NCI-H2029 (cell line): ENCODE measurements at regions not wholly inside any gene's neighbourhood (a gene's known extent, or its start where the extent isn't known, plus 50 kb on each side); places are given as distances from the start of the nearest gene placed in this dataset.
A peak's percentile ranks its signal among the peaks of the same experiment; 100 is the strongest.

Experiments
- DNase-seq: peaks from one replicate; lab custom pipeline; 2025; lab: John Stamatoyannopoulos, UW

GRCh38 chr11:8340296-8340695 is 76.6 kb upstream of the LMO1 start:
- no peak for DNase-seq

DNA sequence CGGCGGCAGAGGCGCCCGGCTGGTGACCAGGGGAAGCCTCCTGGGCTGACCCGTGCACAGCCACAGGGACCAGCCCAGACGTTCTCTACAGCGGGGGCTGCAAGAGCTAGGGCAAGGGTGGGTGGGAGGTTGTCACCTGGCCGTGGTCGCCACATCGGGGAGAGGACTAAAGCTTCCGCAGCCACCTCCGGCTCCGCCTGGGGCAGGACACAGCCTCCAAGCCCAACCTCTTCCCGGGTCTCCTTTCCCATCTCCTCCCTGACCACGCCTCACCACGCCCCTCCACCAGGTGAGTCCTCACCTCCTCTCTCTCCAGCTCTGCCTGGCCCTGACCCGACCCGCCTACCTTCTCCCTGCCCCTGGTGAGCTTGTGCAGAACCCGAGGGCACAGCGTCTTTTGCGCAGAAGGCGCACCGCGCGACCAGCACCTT is 75.9 kb upstream of the LMO1 start:
- DNase-seq: no peak

DNA sequence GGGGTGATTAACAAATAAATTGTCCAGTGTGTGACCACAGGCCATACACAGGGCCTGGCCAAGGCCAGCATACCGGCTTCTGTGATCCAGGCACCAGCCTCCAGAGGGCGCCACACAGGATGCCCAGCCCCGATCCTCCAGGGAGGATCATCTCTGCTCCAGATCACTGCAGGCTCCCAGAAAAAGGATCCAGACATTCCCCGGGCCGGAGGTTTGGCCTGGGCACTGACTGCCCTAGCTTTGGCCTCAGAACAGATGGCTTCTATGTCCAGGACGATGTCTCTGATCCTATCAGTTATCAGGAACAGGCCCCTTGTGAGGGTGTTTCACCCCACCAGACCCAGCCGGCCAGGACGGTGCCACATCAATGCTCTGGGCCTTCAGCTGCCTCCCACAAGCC is 74.5 kb upstream of the LMO1 start:
- peak; percentile 11 for DNase-seq

DNA sequence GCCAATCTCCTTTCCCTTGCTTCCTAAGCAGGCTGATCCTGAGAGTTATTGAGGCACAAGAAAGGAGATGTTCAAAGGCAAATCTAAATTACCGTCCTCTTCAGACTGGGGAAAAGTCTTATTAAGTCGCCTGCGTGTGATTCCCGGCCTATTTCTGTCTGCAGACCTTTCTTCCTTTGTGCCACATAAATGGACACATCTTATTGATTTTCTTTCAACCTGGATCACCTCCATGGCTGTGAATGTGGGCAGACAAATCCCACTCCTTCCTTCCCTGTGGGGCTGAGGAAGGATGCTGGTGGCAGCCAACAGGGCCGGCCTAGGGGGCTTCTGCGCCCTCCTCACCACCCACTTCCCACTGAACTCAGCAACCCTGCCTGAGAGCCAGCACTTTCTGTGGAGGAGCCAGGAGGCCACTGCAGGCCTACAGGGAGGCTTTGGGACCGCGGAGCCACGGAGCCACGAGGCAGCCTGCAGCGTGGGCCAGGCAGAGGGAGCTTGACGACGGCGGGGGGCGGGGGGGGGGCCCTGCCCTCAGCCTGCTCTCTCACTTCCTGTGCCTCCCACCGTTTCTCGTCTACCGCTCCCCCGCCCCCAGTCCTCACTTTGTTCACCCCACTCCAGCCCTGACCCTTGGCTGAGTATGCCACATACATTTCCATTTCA is 73.6 kb upstream of the LMO1 start:
- no peak for DNase-seq

- no peak for DNase-seq
These were observed 72.9 kb upstream of the LMO1 start for GRCh38 chr11:8336356-8337129.

DNA sequence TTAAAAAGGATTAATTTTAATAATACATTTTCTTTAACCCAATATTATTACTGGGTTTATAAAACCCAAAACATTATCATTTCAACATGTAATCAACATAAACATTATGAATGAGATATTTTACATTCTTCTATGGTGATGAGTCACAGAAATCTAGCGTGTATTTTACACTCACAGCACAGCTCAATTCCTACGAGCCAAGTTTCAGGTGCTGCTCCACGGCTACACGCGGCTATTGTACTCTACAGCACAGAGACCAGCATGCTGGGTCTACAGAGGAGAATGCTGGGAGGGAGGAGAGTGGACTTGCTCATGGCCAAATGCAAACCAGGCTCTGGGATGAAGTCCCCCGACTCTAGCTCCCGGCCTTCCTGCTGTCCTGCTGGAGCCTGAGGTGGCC is 72.0 kb upstream of the LMO1 start:
- no peak for DNase-seq

GRCh38 chr11:8335186-8335585 is 71.5 kb upstream of the LMO1 start:
- no peak for DNase-seq

- DNase-seq: peak; percentile 11
These were observed 70.2 kb upstream of the LMO1 start for GRCh38 chr11:8333811-8334401.

- no peak for DNase-seq
These were observed 69.7 kb upstream of the LMO1 start for GRCh38 chr11:8333376-8333775.

DNA sequence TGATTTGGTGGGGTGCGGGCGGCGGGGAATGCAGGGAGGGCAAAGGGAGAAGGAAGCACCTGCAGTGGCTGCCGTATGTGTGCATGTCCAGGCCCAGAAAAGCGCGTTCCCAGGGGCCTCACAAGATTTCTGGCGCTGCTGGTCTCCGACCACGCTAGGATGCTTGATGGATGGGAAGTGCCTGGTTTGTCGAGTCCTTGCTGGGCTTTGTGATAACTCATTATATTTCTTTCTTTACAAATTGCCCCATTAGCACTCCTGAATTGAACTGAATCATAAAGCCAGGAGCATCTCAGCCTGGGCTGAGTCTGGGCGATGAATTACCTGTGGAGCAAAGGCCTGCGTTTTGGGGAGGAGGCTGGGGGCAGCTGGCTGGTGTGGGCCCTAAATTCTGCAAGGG is 69.2 kb upstream of the LMO1 start:
- DNase-seq: no peak

- no peak for DNase-seq
These were observed 68.5 kb upstream of the LMO1 start for GRCh38 chr11:8332196-8332595.

- no peak for DNase-seq
These were observed 68.1 kb upstream of the LMO1 start for GRCh38 chr11:8331767-8332166.

DNA sequence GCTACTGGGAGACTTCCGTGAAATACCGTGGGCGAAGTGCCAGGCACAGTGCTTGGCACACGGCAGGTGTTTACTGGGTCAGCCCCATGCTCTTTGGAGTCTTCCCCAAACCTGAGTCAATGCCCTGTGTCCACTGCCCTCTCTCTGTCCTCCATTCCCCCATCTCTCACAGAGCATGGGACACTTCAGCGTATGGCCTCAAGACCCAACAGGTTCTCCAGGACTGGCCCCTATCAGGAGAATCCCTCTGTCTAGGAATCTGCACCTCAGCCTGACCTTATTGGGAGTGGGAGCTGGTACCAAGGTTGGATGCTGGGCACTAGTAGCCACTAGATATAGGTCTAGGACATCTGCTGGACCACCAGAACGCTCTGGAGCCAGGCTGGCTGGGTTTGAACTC is 67.2 kb upstream of the LMO1 start:
- DNase-seq: no peak

DNA sequence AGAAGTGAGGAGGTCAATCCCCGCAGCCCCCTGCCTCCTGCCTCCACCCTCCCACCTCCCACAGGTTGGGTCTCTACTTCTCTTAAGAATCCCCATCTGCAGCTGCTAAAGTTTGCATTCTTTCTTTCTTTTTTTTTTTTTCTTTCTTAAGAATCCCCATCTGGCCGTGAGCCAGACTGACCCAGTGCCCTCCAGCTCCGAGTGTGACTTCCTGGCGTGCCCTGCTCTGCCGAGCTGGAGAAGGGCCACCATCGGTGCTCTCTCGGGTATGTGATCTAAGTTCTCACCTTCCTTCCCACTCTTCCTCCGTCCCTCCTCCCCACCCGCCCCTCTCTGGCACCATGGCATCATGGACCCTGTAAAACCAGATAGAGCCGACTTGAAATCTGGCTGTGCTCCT is 66.7 kb upstream of the LMO1 start:
- no peak for DNase-seq

DNA sequence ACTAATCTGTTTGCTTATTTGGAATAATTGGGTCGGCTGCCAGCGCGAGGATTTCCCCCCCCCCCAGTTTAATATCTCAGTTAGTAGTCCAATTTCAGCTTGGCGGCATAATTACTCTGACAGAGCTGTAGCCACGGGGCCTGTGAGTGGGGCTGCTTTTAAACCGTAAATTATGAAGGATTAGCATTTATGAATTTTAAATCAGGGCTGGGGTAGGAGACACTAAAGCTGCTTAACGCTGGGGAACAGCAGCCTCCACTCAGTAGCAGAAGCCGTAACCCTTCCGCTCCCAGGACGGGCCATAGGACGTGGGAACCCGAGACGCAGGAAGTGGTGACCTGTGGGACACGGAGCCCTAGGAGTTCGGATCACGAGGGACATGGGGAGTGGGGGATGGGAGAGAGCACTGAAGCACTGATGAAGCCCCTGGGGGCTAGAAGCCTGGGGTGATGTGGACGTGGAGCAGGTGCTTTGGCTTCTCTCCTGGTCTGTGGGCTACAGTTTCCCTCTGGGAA is 66.2 kb upstream of the LMO1 start:
- DNase-seq: no peak

- no peak for DNase-seq
These were observed 65.7 kb upstream of the LMO1 start for GRCh38 chr11:8329336-8329735.

- peak; percentile 86 for DNase-seq
These were observed 65.2 kb upstream of the LMO1 start for GRCh38 chr11:8328848-8329330.

DNA sequence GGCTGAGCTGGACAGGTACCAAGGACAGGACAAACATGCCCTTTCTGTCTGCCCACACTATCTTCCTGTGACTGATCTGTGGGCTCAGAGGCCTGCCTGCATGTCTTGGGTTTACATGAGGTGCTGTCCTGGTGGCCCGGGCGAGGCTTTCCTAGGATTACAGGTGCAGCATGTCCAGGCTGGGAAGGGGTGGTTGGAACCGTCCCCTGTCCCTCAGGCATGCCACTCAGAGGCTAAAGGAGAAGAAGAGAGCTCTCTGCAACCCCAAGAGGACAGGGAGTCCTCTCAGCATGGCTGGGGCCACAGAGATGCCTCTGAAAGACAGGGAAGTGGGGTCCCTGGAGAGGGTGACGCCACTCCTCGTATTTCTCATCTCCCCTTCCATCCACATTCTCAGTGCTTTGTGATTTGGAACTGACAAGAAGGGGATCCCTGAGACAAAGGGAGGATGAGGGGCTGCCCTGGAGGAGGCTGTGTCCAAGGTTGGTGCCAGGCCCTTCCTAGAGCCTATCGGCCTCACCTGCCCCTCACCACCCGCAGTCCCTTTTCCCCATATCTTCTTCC is 64.6 kb upstream of the LMO1 start:
- no peak for DNase-seq

DNA sequence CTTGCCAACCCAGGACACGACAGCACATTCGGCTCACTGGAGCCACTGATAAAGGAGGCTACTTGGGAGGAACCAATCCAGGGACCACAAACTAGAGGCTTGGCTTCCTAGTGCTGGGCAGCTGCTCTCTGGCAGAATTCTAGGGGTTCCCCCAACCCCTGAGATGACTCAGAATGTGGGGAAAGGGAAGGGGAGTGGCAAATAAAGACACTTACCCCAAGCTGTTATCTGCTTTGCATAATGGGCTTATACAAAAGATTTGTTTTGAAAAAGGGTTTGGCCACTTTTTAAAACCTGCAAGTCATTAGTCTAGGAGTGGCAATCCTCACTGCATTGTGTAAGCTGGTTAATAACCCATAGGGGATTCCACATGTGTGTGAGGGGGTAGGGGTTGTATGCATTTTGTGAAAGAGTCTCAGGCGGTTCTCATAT is 64.1 kb upstream of the LMO1 start:
- DNase-seq: no peak

DNA sequence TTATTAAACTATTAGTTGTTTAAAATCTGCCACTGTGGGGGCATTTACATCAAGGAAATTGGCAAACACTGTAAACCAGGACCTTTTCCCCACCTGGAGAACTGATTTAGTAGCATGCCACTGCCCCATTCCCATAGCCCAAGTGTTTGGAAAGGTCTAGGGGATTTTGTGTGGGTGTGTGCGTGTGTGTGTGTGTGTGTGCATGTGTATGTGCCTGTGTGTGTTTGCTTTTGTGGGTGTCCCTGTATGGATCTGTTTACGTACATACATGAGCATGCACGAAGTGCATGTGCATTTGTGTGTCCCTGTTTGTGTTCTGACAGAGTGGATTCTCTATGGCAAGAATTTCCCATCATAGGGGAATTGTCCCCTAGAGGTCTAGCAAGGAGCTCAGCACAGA is 62.7 kb upstream of the LMO1 start:
- DNase-seq: no peak

GRCh38 chr11:8325591-8326304 is 62.1 kb upstream of the LMO1 start:
- no peak for DNase-seq
